ENCODE measurements at regions not wholly inside any gene's neighbourhood (a gene's known extent, or its start where the extent isn't known, plus 50 kb on each side); places are given as distances from the start of the nearest gene placed in this dataset.

GRCh38 chr12:108043286-108043685 lies 85.8 kb upstream of the WSCD2 start:
- TF ChIP-seq, protein P1, sequence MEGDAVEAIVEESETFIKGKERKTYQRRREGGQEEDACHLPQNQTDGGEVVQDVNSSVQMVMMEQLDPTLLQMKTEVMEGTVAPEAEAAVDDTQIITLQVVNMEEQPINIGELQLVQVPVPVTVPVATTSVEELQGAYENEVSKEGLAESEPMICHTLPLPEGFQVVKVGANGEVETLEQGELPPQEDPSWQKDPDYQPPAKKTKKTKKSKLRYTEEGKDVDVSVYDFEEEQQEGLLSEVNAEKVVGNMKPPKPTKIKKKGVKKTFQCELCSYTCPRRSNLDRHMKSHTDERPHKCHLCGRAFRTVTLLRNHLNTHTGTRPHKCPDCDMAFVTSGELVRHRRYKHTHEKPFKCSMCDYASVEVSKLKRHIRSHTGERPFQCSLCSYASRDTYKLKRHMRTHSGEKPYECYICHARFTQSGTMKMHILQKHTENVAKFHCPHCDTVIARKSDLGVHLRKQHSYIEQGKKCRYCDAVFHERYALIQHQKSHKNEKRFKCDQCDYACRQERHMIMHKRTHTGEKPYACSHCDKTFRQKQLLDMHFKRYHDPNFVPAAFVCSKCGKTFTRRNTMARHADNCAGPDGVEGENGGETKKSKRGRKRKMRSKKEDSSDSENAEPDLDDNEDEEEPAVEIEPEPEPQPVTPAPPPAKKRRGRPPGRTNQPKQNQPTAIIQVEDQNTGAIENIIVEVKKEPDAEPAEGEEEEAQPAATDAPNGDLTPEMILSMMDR (conservative IDR thresholded peaks at IDR 0.05; ENCODE audit: low read depth, low read length) = no peak
- no peak overlapping the region for H3K4me3 ChIP-seq (ENCODE audit: low read length)
- DNase-seq (ENCODE audit: low read depth) = no peak

DNA sequence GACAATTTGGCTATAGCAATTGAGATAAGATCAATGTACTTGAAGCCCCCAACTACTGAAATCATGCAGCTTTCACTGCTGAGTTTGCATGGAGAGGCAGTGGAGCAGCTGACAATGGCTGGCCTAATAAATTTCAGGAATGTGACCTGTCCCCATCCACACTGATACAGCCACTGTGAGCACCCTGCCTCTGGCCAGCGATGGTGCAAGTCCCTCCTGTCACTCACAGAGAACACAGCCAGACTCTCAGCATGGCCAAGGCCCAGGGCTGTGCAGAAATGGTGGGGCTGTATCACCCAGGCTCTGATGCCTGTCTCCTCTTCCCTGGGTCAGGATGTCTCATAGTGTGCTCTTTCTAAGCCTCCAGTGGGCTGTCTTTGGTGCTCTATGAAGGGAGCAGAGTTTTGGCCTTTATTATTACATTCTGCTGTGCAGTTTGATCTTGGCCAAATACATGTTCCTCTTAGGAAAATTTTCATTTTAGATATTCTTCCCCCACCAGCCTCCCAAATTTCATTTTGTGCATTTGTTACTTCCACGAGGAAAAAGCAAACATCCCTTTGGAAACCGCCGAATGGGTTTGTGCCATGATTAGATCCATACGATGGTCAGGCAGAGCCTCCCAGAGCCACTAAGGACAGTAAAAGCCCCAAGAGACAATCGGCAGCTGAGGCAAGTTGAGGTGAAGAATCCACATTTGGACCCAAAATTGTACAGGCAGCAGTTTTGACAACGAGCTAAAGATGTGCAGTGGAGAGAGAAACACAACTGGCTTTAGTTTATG lies 85.1 kb upstream of the WSCD2 start:
- no peak for DNase-seq (ENCODE audit: low read depth)
- TF ChIP-seq, protein P1 (conservative IDR thresholded peaks at IDR 0.05; ENCODE audit: low read depth, low read length) = no peak

DNA sequence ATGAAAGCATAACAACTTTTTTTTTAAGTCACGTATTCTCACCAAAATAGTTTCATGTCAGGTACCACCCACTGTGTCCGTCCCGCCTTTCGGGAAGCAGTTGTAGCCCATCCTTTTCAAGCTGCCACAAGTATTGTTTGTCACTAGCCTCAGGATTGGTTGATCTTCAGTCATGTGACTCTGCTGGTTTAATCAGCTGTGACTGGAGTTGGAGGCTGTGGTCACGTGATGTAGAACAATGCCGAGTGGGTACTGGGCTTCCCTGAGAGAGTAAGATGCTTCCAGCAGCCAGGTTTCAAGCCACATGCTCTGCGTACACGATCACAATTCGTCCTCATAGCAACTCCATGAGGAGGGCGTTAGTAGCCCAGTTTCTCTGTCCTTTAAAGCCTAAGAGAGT lies 83.0 kb upstream of the WSCD2 start:
- TF ChIP-seq, protein P1 (conservative IDR thresholded peaks at IDR 0.05; ENCODE audit: low read depth, low read length) = no peak
- H3K4me3 ChIP-seq (ENCODE audit: low read length) = no peak overlapping the region
- no peak for DNase-seq (ENCODE audit: low read depth)

More for the DNA sequence above, 85.1 kb upstream of the WSCD2 start:
- H3K4me3 ChIP-seq (ENCODE audit: low read length) = no peak overlapping the region

GRCh38 chr12:108046650-108047049 lies 82.4 kb upstream of the WSCD2 start:
- TF ChIP-seq, protein P1 (conservative IDR thresholded peaks at IDR 0.05; ENCODE audit: low read depth, low read length) = no peak
- DNase-seq (ENCODE audit: low read depth) = no peak
- no peak overlapping the region for H3K4me3 ChIP-seq (ENCODE audit: low read length)

GRCh38 chr12:108047071-108047550 lies 82.0 kb upstream of the WSCD2 start:
- TF ChIP-seq, protein P1 (conservative IDR thresholded peaks at IDR 0.05; ENCODE audit: low read depth, low read length) = no peak

DNA sequence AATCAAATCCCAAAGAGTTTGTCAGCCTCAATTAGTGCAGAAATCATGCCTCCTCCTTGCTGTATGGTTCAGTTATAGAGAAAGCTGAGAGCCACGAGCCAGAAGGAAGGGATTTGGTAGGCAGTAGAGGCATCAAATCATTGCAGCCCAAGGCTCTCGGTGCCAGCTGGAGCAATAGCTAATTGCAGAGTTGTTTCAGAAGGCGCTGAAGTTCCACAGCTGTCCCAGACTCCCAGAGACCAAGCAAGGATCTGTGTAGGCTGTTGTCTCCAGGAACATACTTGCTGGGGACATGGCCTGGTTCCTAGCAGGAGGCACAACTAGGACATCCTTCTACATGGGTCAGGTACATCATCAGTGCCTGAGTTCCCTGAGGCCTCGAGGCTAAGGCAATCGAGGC lies 80.4 kb upstream of the WSCD2 start:
- DNase-seq (ENCODE audit: low read depth) = no peak
- no peak overlapping the region for H3K4me3 ChIP-seq (ENCODE audit: low read length)
- TF ChIP-seq, protein P1 (conservative IDR thresholded peaks at IDR 0.05; ENCODE audit: low read depth, low read length) = no peak

More at GRCh38 chr12:108047071-108047550, 82.0 kb upstream of the WSCD2 start:
- no peak overlapping the region for H3K4me3 ChIP-seq (ENCODE audit: low read length)
- DNase-seq (ENCODE audit: low read depth) = no peak

- H3K4me3 ChIP-seq (ENCODE audit: low read length) = no peak overlapping the region
- TF ChIP-seq, protein P1 (conservative IDR thresholded peaks at IDR 0.05; ENCODE audit: low read depth, low read length) = no peak
- DNase-seq (ENCODE audit: low read depth) = no peak
These were observed 78.4 kb upstream of the WSCD2 start for GRCh38 chr12:108050696-108051095.
